Esophagus squamous epithelium (tissue), 4 donors: ENCODE measurements at regions not wholly inside any gene's neighbourhood (a gene's known extent, or its start where the extent isn't known, plus 50 kb on each side); places are given as distances from the start of the nearest gene placed in this dataset.

Experiments
- CTCF ChIP-seq, 6 experiments: fragments of 450-650 bp in 4 of 6; fragments of 200-600 bp in 2 of 6; sonication (generic) in 2 of 6; IDR thresholded peaks; one replicate each; pipeline ENCODE4 v1.5.1; 2016 to 2019; ENCODE audit warnings: antibody characterized with exemption in 6 of 6, mild to moderate bottlenecking in 4 of 6, moderate library complexity in 4 of 6
- POLR2A ChIP-seq, 4 donors: fragments of 450-650 bp; IDR thresholded peaks; one replicate each; pipeline ENCODE4 v1.6.1; 2017; ENCODE audit warnings: antibody characterized with exemption in 4 of 4, mild to moderate bottlenecking in 4 of 4, moderate library complexity in 3 of 4

GRCh38 chr12:91732086-91732485 lies 413.6 kb downstream of the BTG1 start:
- no peak for TF ChIP-seq POLR2A (IDR thresholded peaks at IDR 0.05)
- no peak for TF ChIP-seq CTCF (IDR thresholded peaks at IDR 0.05)
